Astrocyte (in vitro differentiated cells and primary cell): ENCODE measurements at regions not wholly inside any gene's neighbourhood (a gene's known extent, or its start where the extent isn't known, plus 50 kb on each side); places are given as distances from the start of the nearest gene placed in this dataset.
"Not testable (repeated sequence)": the region's sequence is repeated elsewhere in the genome, so short reads cannot be mapped to it uniquely, and the experiment has no call there.

Source experiments
- DNase-seq: peaks from one replicate; pipeline ENCODE4 v3.0.0-alpha.2; 2010; ENCODE audit warnings: low read depth
- FAIRE-seq: peaks from 2 replicates; lab custom pipeline; 2011; peaks lifted over from hg19 to GRCh38; lab: Jason Lieb, UNC
- H2AFZ ChIP-seq: 2 replicates; pipeline ENCODE4 v1.6.0; 2012; ENCODE audit warnings: low read depth, low read length, inconsistent platforms
- H3K27ac ChIP-seq: 2 replicates; pipeline ENCODE4 v1.5.1; 2011; ENCODE audit warnings: low read depth, low read length, inconsistent platforms
- H3K27me3 ChIP-seq: 2 replicates; pipeline ENCODE4 v1.6.0; 2011; ENCODE audit warnings: low read length, inconsistent platforms; ENCODE audit not compliant: insufficient read depth
- H3K36me3 ChIP-seq: 2 replicates; pipeline ENCODE4 v1.5.1; 2011; ENCODE audit warnings: low read length, inconsistent platforms; ENCODE audit not compliant: insufficient read depth
- H3K4me1 ChIP-seq: 2 replicates; pipeline ENCODE4 v1.5.1; 2011; ENCODE audit warnings: low read length, inconsistent platforms; ENCODE audit not compliant: insufficient read depth
- H3K4me2 ChIP-seq: 2 replicates; pipeline ENCODE4 v1.6.0; 2012; ENCODE audit warnings: low read length, inconsistent platforms
- H3K4me3 ChIP-seq: 2 replicates; pipeline ENCODE4 v1.5.1; 2011; ENCODE audit warnings: low read depth, mild to moderate bottlenecking, low read length, inconsistent platforms; ENCODE audit not compliant: insufficient read depth
- H3K79me2 ChIP-seq: 2 replicates; pipeline ENCODE4 v1.6.0; 2012; ENCODE audit warnings: mild to moderate bottlenecking, low read length, inconsistent platforms; ENCODE audit not compliant: insufficient read depth
- H3K9ac ChIP-seq: 2 replicates; pipeline ENCODE4 v1.6.0; 2012; ENCODE audit warnings: mild to moderate bottlenecking, low read length, inconsistent platforms
- H3K9me3 ChIP-seq: 2 replicates; pipeline ENCODE4 v1.5.1; 2012; ENCODE audit warnings: low read depth, mild to moderate bottlenecking, low read length, inconsistent platforms; ENCODE audit not compliant: insufficient read depth
- H4K20me1 ChIP-seq: 2 replicates; pipeline ENCODE4 v1.6.0; 2012; ENCODE audit warnings: low read length, inconsistent platforms; ENCODE audit not compliant: insufficient read depth
- H3K27ac Mint-ChIP-seq: one replicate; pipeline ENCODE4 v1.8.0; 2021; ENCODE audit warnings: mild to moderate bottlenecking, mixed read lengths; ENCODE audit not compliant: unreplicated experiment
- H3K27me3 Mint-ChIP-seq: one replicate; pipeline ENCODE4 v1.8.0; 2021; ENCODE audit warnings: low read depth, mixed read lengths; ENCODE audit not compliant: unreplicated experiment
- H3K36me3 Mint-ChIP-seq: one replicate; pipeline ENCODE4 v1.8.0; 2021; ENCODE audit warnings: low read depth, mixed read lengths; ENCODE audit not compliant: unreplicated experiment
- H3K4me1 Mint-ChIP-seq: one replicate; pipeline ENCODE4 v1.8.0; 2021; ENCODE audit warnings: low read depth, mixed read lengths; ENCODE audit not compliant: unreplicated experiment
- H3K4me3 Mint-ChIP-seq: one replicate; pipeline ENCODE4 v1.8.0; 2021; ENCODE audit warnings: mild to moderate bottlenecking, moderate library complexity, mixed read lengths; ENCODE audit not compliant: unreplicated experiment
- H3K9me3 Mint-ChIP-seq: one replicate; pipeline ENCODE4 v1.8.0; 2021; ENCODE audit warnings: mild to moderate bottlenecking, mixed read lengths; ENCODE audit not compliant: unreplicated experiment
- CTCF ChIP-seq: IDR thresholded peaks from 2 replicates; pipeline ENCODE4 v1.5.1; 2011; ENCODE audit warnings: low read depth, mild to moderate bottlenecking, inconsistent platforms, low read length, moderate library complexity; ENCODE audit not compliant: insufficient read depth
- EZH2 ChIP-seq: IDR thresholded peaks from 2 replicates; pipeline ENCODE4 v1.6.1; 2012; ENCODE audit warnings: mild to moderate bottlenecking, low read length, inconsistent platforms; ENCODE audit not compliant: insufficient read depth

- Histone ChIP-seq H3K4me2 (no peak overlapping the region), H3K9ac (no peak overlapping the region), H4K20me1 (no peaks in the 10 kb centered on the region), H3K4me3 (no peak overlapping the region), H3K27ac (no peak overlapping the region), H3K79me2 (no peaks in the 10 kb centered on the region), H3K27me3 (no peaks in the 10 kb centered on the region), H2AFZ (no peak overlapping the region), H3K4me1 (no peaks in the 10 kb centered on the region), H3K9me3 (peaks cover 31% of the 10 kb centered on the region), H3K36me3 (no peaks in the 10 kb centered on the region)
- Mint-ChIP-seq H3K27ac (no peak overlapping the region), H3K36me3 (no peaks in the 10 kb centered on the region), H3K9me3 (peaks cover 41% of the 10 kb centered on the region), H3K4me3 (no peak overlapping the region), H3K27me3 (no peaks in the 10 kb centered on the region), H3K4me1 (no peaks in the 10 kb centered on the region)
- FAIRE-seq (peak; percentile 90), DNase-seq (no peak)
- TF ChIP-seq EZH2 (no peak), CTCF (no peak)
These were observed 1526.5 kb upstream of the TPTE start for GRCh38 chr21:8994640-8995511.

- not testable (repeated sequence) for H3K27me3 Mint-ChIP-seq, FAIRE-seq, H3K4me3 Mint-ChIP-seq, H3K4me1 Mint-ChIP-seq, H3K36me3 ChIP-seq, H3K27ac Mint-ChIP-seq, H3K4me3 ChIP-seq, H3K27me3 ChIP-seq, H3K4me2 ChIP-seq, H3K9ac ChIP-seq, H2AFZ ChIP-seq, DNase-seq, H4K20me1 ChIP-seq, H3K4me1 ChIP-seq, H3K36me3 Mint-ChIP-seq, H3K79me2 ChIP-seq, H3K27ac ChIP-seq
- peaks cover 17% of the 10 kb centered on the region for H3K9me3 ChIP-seq
- H3K9me3 Mint-ChIP-seq = peaks cover 32% of the 10 kb centered on the region
These were observed 1524.9 kb upstream of the TPTE start for GRCh38 chr21:8996487-8996968.

DNA sequence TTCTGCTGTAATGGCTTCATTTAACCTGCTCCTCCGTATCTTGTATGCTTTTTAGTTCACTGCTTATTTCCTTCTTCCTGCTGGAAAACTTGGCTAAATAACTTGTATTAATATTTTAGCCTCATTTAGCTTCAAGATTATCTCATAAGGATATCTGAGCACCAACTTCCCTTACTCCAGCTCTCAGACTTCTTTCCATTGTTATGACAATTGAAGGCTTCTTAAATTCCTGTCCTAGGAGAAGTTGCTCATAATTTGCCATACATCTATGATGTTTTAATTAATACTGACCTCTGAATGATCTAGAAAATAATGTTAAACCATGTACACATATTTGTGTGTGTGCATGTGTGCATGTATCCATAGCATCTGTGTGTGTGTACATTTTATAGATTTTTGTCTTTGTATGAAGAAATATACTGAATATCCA lies 1524.4 kb upstream of the TPTE start:
- H3K4me1 Mint-ChIP-seq = no peaks in the 10 kb centered on the region
- no peaks in the 10 kb centered on the region for H3K27me3 ChIP-seq
- no peak overlapping the region for H3K9ac ChIP-seq
- no peaks in the 10 kb centered on the region for H4K20me1 ChIP-seq
- H3K36me3 Mint-ChIP-seq = no peaks in the 10 kb centered on the region
- no peak overlapping the region for H3K4me3 ChIP-seq
- no peaks in the 10 kb centered on the region for H3K27me3 Mint-ChIP-seq
- no peak overlapping the region for H3K27ac ChIP-seq
- DNase-seq (no peak), FAIRE-seq (no peak)
- no peak overlapping the region for H3K27ac Mint-ChIP-seq
- no peaks in the 10 kb centered on the region for H3K4me1 ChIP-seq
- peaks cover 27% of the 10 kb centered on the region for H3K9me3 Mint-ChIP-seq
- H3K79me2 ChIP-seq = no peaks in the 10 kb centered on the region
- no peak overlapping the region for H2AFZ ChIP-seq
- H3K4me3 Mint-ChIP-seq = no peak overlapping the region
- peaks cover 12% of the 10 kb centered on the region for H3K9me3 ChIP-seq
- no peaks in the 10 kb centered on the region for H3K36me3 ChIP-seq
- TF ChIP-seq EZH2 = no peak
- no peak for TF ChIP-seq CTCF
- no peak overlapping the region for H3K4me2 ChIP-seq

- not testable (repeated sequence) for H3K27me3 ChIP-seq, H3K4me3 Mint-ChIP-seq, H3K4me3 ChIP-seq, H3K36me3 Mint-ChIP-seq, H2AFZ ChIP-seq, FAIRE-seq, H3K4me1 ChIP-seq, H3K36me3 ChIP-seq, H3K79me2 ChIP-seq, H3K27ac Mint-ChIP-seq, H3K4me2 ChIP-seq, DNase-seq, H4K20me1 ChIP-seq, H3K27me3 Mint-ChIP-seq, H3K9me3 ChIP-seq, H3K4me1 Mint-ChIP-seq, H3K9ac ChIP-seq, H3K27ac ChIP-seq
- peaks cover 23% of the 10 kb centered on the region for H3K9me3 Mint-ChIP-seq
These were observed 1523.7 kb upstream of the TPTE start for GRCh38 chr21:8997443-8998390.
